ENCODE measurements at regions not wholly inside any gene's neighbourhood (a gene's known extent, or its start where the extent isn't known, plus 50 kb on each side); places are given as distances from the start of the nearest gene placed in this dataset.
A peak's percentile ranks its signal among the peaks of the same experiment; 100 is the strongest.

- Histone ChIP-seq H3K9me3 (no peaks in the 10 kb centered on the region), H3K27ac (no peak overlapping the region), H3K36me3 (no peaks in the 10 kb centered on the region), H3K27me3 (no peaks in the 10 kb centered on the region), H3K4me3 (no peak overlapping the region), H3K4me1 (no peaks in the 10 kb centered on the region)
- intact Hi-C loops (cut with DNase I; ENCODE audit: low total_unique reads): loop anchor here (5.0 to 10.0 kb wide), 2 partner anchors 142 to 275 kb away; partner anchors contain the start of gene APOB
- WGBS, 5 donors: 17 to 23% (median 20%) methylated on average over 10 of the region's 10 CpGs
- TF ChIP-seq POLR2A (IDR thresholded peaks at IDR 0.05) (no peak), CTCF (IDR thresholded peaks at IDR 0.05) (peak in 5 of 7 experiments; percentile 38 to 85 (median 57)), POLR2AphosphoS5 (IDR thresholded peaks at IDR 0.05) (no peak), EP300 (IDR thresholded peaks at IDR 0.05) (no peak)
- DNase-seq: peak; percentile 50 to 67
These were observed 193.4 kb downstream of the TDRD15 start for GRCh38 chr2:21317131-21317530.

- intact Hi-C loops (cut with DNase I; ENCODE audit: low total_unique reads): loop anchor here (5.0 to 10.0 kb wide), 2 partner anchors 143 to 276 kb away; partner anchors contain the start of gene APOB
- H3K9me3 ChIP-seq: no peaks in the 10 kb centered on the region
- 67 to 77% (median 67%) methylated on average over 2 of the region's 2 CpGs for WGBS, 5 donors
- H3K36me3 ChIP-seq: no peaks in the 10 kb centered on the region
- no peak for TF ChIP-seq EP300 (IDR thresholded peaks at IDR 0.05)
- TF ChIP-seq POLR2A (IDR thresholded peaks at IDR 0.05): no peak
- no peak for TF ChIP-seq POLR2AphosphoS5 (IDR thresholded peaks at IDR 0.05)
- no peak for TF ChIP-seq CTCF (IDR thresholded peaks at IDR 0.05)
- H3K27me3 ChIP-seq: no peaks in the 10 kb centered on the region
- no peak overlapping the region for H3K4me3 ChIP-seq
- DNase-seq: no peak
- H3K27ac ChIP-seq: no peak overlapping the region
- H3K4me1 ChIP-seq: no peaks in the 10 kb centered on the region
These were observed 194.5 kb downstream of the TDRD15 start for GRCh38 chr2:21318263-21318662.

- H3K4me1 ChIP-seq: no peaks in the 10 kb centered on the region
- no peaks in the 10 kb centered on the region for H3K27me3 ChIP-seq
- 19 to 42% (median 34%) methylated on average over 2 of the region's 2 CpGs for WGBS, 5 donors
- no peak overlapping the region for H3K27ac ChIP-seq
- H3K9me3 ChIP-seq: no peaks in the 10 kb centered on the region
- intact Hi-C loops (cut with DNase I; ENCODE audit: low total_unique reads): no loop called here
- H3K36me3 ChIP-seq: no peaks in the 10 kb centered on the region
- H3K4me3 ChIP-seq: no peak overlapping the region
- TF ChIP-seq CTCF (IDR thresholded peaks at IDR 0.05): no peak
- no peak for TF ChIP-seq POLR2A (IDR thresholded peaks at IDR 0.05)
- no peak for TF ChIP-seq POLR2AphosphoS5 (IDR thresholded peaks at IDR 0.05)
- no peak for TF ChIP-seq EP300 (IDR thresholded peaks at IDR 0.05)
- DNase-seq: no peak
These were observed 202.4 kb downstream of the TDRD15 start for GRCh38 chr2:21326152-21326551.

- no peak for DNase-seq
- no peaks in the 10 kb centered on the region for H3K36me3 ChIP-seq
- no peak for TF ChIP-seq CTCF (IDR thresholded peaks at IDR 0.05)
- no peak for TF ChIP-seq POLR2A (IDR thresholded peaks at IDR 0.05)
- TF ChIP-seq POLR2AphosphoS5 (IDR thresholded peaks at IDR 0.05): no peak
- no peak for TF ChIP-seq EP300 (IDR thresholded peaks at IDR 0.05)
- 51 to 59% (median 55%) methylated on average over 4 of the region's 4 CpGs for WGBS, 5 donors
- no peak overlapping the region for H3K27ac ChIP-seq
- H3K9me3 ChIP-seq: no peaks in the 10 kb centered on the region
- intact Hi-C loops (cut with DNase I; ENCODE audit: low total_unique reads): no loop called here
- no peak overlapping the region for H3K4me3 ChIP-seq
- H3K4me1 ChIP-seq: peaks cover 0 to 2% (median 0%) of the 10 kb centered on the region in 4 donors
- H3K27me3 ChIP-seq: no peaks in the 10 kb centered on the region
These were observed 204.4 kb downstream of the TDRD15 start for GRCh38 chr2:21328177-21328576.
